ENCODE measurements at regions not wholly inside any gene's neighbourhood (a gene's known extent, or its start where the extent isn't known, plus 50 kb on each side); places are given as distances from the start of the nearest gene placed in this dataset.

DNA sequence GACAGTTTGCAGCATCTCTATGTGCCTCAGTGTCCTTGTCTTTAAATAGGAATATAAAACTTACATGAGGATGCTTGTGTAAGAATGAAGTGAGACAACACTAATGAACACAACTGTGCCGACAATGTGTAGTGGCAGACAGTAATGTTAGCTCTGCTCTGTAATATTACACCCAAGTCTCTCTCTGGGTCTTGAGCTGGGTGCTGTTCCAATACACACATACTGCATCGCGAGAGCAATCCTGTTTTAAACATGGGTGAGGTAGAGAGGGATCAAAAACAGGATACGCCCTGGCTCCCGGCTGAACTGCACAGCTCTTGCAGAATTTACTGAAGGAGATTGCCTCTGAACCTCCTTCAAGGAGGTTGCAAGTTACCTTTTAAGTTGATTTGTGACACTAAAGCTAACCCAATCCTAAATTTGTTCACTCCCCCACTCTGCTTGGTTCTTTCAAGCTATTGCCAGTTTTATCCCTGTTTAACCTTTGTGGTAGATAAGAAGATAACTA is 155.2 kb upstream of the ISL1 start (continued):
- TF ChIP-seq POLR2AphosphoS5 (IDR thresholded peaks at IDR 0.05; ENCODE audit: low read depth), result no peak
- no peak for TF ChIP-seq STAT1 (IDR thresholded peaks at IDR 0.05; ENCODE audit: unreplicated experiment)
- TF ChIP-seq JUNB (IDR thresholded peaks at IDR 0.05; ENCODE audit: unreplicated experiment), result no peak
- TF ChIP-seq, protein P1, sequence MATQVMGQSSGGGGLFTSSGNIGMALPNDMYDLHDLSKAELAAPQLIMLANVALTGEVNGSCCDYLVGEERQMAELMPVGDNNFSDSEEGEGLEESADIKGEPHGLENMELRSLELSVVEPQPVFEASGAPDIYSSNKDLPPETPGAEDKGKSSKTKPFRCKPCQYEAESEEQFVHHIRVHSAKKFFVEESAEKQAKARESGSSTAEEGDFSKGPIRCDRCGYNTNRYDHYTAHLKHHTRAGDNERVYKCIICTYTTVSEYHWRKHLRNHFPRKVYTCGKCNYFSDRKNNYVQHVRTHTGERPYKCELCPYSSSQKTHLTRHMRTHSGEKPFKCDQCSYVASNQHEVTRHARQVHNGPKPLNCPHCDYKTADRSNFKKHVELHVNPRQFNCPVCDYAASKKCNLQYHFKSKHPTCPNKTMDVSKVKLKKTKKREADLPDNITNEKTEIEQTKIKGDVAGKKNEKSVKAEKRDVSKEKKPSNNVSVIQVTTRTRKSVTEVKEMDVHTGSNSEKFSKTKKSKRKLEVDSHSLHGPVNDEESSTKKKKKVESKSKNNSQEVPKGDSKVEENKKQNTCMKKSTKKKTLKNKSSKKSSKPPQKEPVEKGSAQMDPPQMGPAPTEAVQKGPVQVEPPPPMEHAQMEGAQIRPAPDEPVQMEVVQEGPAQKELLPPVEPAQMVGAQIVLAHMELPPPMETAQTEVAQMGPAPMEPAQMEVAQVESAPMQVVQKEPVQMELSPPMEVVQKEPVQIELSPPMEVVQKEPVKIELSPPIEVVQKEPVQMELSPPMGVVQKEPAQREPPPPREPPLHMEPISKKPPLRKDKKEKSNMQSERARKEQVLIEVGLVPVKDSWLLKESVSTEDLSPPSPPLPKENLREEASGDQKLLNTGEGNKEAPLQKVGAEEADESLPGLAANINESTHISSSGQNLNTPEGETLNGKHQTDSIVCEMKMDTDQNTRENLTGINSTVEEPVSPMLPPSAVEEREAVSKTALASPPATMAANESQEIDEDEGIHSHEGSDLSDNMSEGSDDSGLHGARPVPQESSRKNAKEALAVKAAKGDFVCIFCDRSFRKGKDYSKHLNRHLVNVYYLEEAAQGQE (IDR thresholded peaks at IDR 0.05; ENCODE audit: unreplicated experiment), result no peak

DNA sequence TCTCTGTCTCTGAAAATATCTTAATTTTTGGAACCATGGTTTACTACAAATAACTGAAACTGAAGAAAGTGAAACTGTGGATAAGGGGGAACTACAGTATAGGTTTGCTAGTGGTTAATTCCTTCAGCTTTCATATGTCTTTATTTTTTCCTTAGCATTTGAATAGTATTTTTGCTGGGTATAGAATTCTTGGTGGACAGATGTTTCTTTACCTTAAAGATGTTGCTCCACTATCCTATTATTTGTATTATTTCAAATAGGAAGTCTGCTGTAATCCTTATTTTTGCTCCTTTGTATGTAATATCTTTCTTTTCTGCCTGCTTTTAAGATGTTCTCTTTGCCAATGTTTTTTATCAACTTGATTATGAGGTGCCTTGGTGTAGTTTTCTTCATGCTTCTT is 152.9 kb upstream of the ISL1 start:
- no peak overlapping the region for H3K4me3 Mint-ChIP-seq
- peaks cover 2% of the 10 kb centered on the region for H3K27me3 Mint-ChIP-seq (ENCODE audit: insufficient read depth, low read depth, poor library complexity)
- no peaks in the 10 kb centered on the region for H3K27me3 ChIP-seq (ENCODE audit: insufficient read depth)
- no peaks in the 10 kb centered on the region for H4K20me1 ChIP-seq (replicated peaks; ENCODE audit: insufficient read depth)
- no peak overlapping the region for H3K27ac Mint-ChIP-seq
- DNase-seq (ENCODE audit: low spot score) (no peak), ATAC-seq (no peak)
- H3K36me3 ChIP-seq (ENCODE audit: insufficient read depth), result no peaks in the 10 kb centered on the region
- peaks cover 18% of the 10 kb centered on the region for H3K9me3 Mint-ChIP-seq
- H3K9me2 ChIP-seq (ENCODE audit: insufficient read depth), result no peaks in the 10 kb centered on the region
- no peak overlapping the region for H3K27ac ChIP-seq (ENCODE audit: low read depth)
- H3K4me1 Mint-ChIP-seq, result peaks cover 24% of the 10 kb centered on the region
- no peaks in the 10 kb centered on the region for H3F3A ChIP-seq (replicated peaks; ENCODE audit: low read depth)
- H3K4me1 ChIP-seq (ENCODE audit: insufficient read depth), result peaks cover 11% of the 10 kb centered on the region
- H3K4me3 ChIP-seq, result no peak overlapping the region
- no peaks in the 10 kb centered on the region for H3K79me2 ChIP-seq (replicated peaks; ENCODE audit: insufficient read depth)
- peaks cover 12% of the 10 kb centered on the region; the same call in 2 of the 3 replicates for H3K36me3 Mint-ChIP-seq (ENCODE audit: low read depth)
- H2AFZ ChIP-seq, result no peak overlapping the region
- no peak overlapping the region for H3K4me2 ChIP-seq
- TF ChIP-seq ZNF114 (CRISPR knock-in tag; IDR thresholded peaks at IDR 0.05) (no peak), STAT1 (IDR thresholded peaks at IDR 0.05; ENCODE audit: unreplicated experiment) (no peak), EZH2phosphoT487 (IDR thresholded peaks at IDR 0.05; ENCODE audit: unreplicated experiment) (no peak), NANOG (IDR thresholded peaks at IDR 0.05; ENCODE audit: borderline replicate concordance) (no peak), ZNF331 (CRISPR knock-in tag; IDR thresholded peaks at IDR 0.05; ENCODE audit: low read depth) (no peak), EZH2 (IDR thresholded peaks at IDR 0.05; ENCODE audit: low read depth, unreplicated experiment) (no peak), JUNB (IDR thresholded peaks at IDR 0.05; ENCODE audit: unreplicated experiment) (no peak), CREB1 (CRISPR knock-in tag; IDR thresholded peaks at IDR 0.05; ENCODE audit: low read depth) (no peak)
- TF ChIP-seq, protein P2, sequence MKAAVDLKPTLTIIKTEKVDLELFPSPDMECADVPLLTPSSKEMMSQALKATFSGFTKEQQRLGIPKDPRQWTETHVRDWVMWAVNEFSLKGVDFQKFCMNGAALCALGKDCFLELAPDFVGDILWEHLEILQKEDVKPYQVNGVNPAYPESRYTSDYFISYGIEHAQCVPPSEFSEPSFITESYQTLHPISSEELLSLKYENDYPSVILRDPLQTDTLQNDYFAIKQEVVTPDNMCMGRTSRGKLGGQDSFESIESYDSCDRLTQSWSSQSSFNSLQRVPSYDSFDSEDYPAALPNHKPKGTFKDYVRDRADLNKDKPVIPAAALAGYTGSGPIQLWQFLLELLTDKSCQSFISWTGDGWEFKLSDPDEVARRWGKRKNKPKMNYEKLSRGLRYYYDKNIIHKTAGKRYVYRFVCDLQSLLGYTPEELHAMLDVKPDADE (IDR thresholded peaks at IDR 0.05), result no peak
- TF ChIP-seq, protein P3, sequence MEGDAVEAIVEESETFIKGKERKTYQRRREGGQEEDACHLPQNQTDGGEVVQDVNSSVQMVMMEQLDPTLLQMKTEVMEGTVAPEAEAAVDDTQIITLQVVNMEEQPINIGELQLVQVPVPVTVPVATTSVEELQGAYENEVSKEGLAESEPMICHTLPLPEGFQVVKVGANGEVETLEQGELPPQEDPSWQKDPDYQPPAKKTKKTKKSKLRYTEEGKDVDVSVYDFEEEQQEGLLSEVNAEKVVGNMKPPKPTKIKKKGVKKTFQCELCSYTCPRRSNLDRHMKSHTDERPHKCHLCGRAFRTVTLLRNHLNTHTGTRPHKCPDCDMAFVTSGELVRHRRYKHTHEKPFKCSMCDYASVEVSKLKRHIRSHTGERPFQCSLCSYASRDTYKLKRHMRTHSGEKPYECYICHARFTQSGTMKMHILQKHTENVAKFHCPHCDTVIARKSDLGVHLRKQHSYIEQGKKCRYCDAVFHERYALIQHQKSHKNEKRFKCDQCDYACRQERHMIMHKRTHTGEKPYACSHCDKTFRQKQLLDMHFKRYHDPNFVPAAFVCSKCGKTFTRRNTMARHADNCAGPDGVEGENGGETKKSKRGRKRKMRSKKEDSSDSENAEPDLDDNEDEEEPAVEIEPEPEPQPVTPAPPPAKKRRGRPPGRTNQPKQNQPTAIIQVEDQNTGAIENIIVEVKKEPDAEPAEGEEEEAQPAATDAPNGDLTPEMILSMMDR (conservative IDR thresholded peaks at IDR 0.05; ENCODE audit: low read depth in 2 of 2), result no peak
- TF ChIP-seq, protein P1 (IDR thresholded peaks at IDR 0.05; ENCODE audit: unreplicated experiment), result no peak

All from GM23338 (cell line).